ENCODE measurements at regions not wholly inside any gene's neighbourhood (a gene's known extent, or its start where the extent isn't known, plus 50 kb on each side); places are given as distances from the start of the nearest gene placed in this dataset.

DNA sequence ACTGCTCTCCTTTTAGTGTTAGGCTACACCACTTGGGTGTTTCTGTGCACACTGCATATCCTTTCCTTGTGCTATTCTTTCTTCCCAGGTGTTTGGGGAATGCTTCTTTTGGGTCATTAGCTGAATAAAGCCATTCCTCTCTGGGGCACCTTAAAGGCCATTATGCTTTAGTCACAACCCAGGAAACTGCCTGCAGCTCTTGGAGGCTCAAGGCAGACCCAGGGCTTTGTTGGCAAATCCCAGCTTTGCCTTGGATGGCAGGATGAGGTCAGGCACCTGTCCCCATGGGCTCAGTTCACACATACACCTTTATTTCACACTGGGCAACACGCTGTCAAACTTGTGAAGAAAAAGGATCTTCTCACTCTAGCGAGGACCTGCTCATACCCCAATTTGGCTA, 460.6 kb downstream of the CCSER2 start:
- TF ChIP-seq, protein P1, sequence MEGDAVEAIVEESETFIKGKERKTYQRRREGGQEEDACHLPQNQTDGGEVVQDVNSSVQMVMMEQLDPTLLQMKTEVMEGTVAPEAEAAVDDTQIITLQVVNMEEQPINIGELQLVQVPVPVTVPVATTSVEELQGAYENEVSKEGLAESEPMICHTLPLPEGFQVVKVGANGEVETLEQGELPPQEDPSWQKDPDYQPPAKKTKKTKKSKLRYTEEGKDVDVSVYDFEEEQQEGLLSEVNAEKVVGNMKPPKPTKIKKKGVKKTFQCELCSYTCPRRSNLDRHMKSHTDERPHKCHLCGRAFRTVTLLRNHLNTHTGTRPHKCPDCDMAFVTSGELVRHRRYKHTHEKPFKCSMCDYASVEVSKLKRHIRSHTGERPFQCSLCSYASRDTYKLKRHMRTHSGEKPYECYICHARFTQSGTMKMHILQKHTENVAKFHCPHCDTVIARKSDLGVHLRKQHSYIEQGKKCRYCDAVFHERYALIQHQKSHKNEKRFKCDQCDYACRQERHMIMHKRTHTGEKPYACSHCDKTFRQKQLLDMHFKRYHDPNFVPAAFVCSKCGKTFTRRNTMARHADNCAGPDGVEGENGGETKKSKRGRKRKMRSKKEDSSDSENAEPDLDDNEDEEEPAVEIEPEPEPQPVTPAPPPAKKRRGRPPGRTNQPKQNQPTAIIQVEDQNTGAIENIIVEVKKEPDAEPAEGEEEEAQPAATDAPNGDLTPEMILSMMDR (IDR thresholded peaks at IDR 0.05), result no peak
- no peak for TF ChIP-seq ZFX (IDR thresholded peaks at IDR 0.05; ENCODE audit: borderline replicate concordance)

Measured in 22Rv1 (cell line).